Gastroesophageal sphincter (tissue), 4 donors: ENCODE measurements at regions not wholly inside any gene's neighbourhood (a gene's known extent, or its start where the extent isn't known, plus 50 kb on each side); places are given as distances from the start of the nearest gene placed in this dataset.

Experiments
- ATAC-seq: fragments of 150-250 bp; one replicate; pipeline ENCODE4 v1.9.1; 2016; ENCODE audit warnings: mild to moderate bottlenecking, moderate library complexity
- H3K27ac ChIP-seq, 4 donors: fragments of 200-600 bp; sonication (generic) in 3 of 4; 1 replicate in 3 of 4; 2 replicates in 1 of 4; pipeline ENCODE4 v1.5.1; 2016 to 2019
- H3K27me3 ChIP-seq: fragments of 200-600 bp; sonication (generic); one replicate; pipeline ENCODE4 v1.5.1; 2019
- H3K36me3 ChIP-seq, 2 donors: fragments of 200-600 bp; sonication (generic); one replicate each; pipeline ENCODE4 v1.5.1; 2019; ENCODE audit warnings: control low read depth in 1 of 2
- H3K4me1 ChIP-seq, 3 donors: fragments of 200-600 bp; sonication (generic); 1 replicate in 2 of 3; 2 replicates in 1 of 3; pipeline ENCODE4 v1.5.1; 2016 to 2019; ENCODE audit warnings: control low read depth in 2 of 3
- H3K4me3 ChIP-seq, 2 donors: fragments of 200-600 bp; sonication (generic); one replicate each; pipeline ENCODE4 v1.5.1; 2019; ENCODE audit warnings: mild to moderate bottlenecking in 1 of 2, moderate library complexity in 1 of 2
- H3K9me3 ChIP-seq, 3 donors: fragments of 200-600 bp; sonication (generic); one replicate each; pipeline ENCODE4 v1.5.1; 2017 to 2019; ENCODE audit warnings: control low read depth in 2 of 3
- EP300 ChIP-seq: sonication (generic); formaldehyde crosslinking; IDR thresholded peaks from one replicate; pipeline ENCODE4 v1.6.1; 2017; ENCODE audit warnings: antibody characterized with exemption, mild to moderate bottlenecking
- POLR2A ChIP-seq, 2 donors: fragments of 450-650 bp; IDR thresholded peaks; one replicate each; pipeline ENCODE4 v1.6.1; 2017; ENCODE audit warnings: antibody characterized with exemption in 2 of 2, mild to moderate bottlenecking in 2 of 2, moderate library complexity in 1 of 2
- POLR2AphosphoS5 ChIP-seq: sonication (generic); formaldehyde crosslinking; IDR thresholded peaks from one replicate; pipeline ENCODE4 v1.6.1; 2017; ENCODE audit warnings: antibody characterized with exemption
- WGBS, 2 donors: methylation state at CpG; one replicate each; pipeline ENCODE4 v1.1.5; 2018; ENCODE audit warnings: low coverage in 1 of 2; 5-methylcytosine and 5-hydroxymethylcytosine counted together
- TF ChIP-seq, protein P1 (sequence below), 4 experiments: fragments of 200-600 bp in 2 of 4; fragments of 450-650 bp in 2 of 4; sonication (generic) in 1 of 4; IDR thresholded peaks; one replicate each; pipeline ENCODE4 v1.5.1; 2017 to 2019; ENCODE audit warnings: antibody characterized with exemption in 4 of 4, mild to moderate bottlenecking in 2 of 4, moderate library complexity in 2 of 4

DNA sequence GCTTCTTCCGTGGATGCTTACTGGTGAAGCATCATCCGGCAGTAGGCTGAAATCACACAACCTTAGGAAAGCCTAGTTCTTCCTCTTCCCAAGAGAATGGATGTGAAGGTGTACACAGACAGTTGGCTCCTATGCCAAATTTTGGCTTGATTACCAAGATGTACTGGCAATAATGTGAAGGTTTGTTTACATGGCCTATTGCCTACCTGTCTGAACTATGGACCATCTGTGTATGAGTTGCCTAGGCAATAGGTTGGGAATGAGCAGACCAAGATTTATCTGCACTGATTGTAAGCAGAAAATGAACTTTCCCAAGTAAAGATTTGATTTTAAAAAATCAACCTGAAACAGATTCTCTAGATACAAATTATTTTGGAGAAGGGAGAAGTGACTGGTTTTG is 325.9 kb upstream of the SORCS1 start:
- no peaks in the 10 kb centered on the region for H3K9me3 ChIP-seq
- 65 to 88% methylated on average over 2 of the region's 2 CpGs for WGBS, 2 donors
- H3K27me3 ChIP-seq, result no peaks in the 10 kb centered on the region
- H3K27ac ChIP-seq, result no peak overlapping the region
- H3K4me1 ChIP-seq, result no peaks in the 10 kb centered on the region
- no peak overlapping the region for H3K4me3 ChIP-seq
- ATAC-seq, result no peak
- no peaks in the 10 kb centered on the region for H3K36me3 ChIP-seq
- TF ChIP-seq POLR2AphosphoS5 (no peak), POLR2A (IDR thresholded peaks at IDR 0.05) (no peak), EP300 (no peak)
- TF ChIP-seq, protein P1, sequence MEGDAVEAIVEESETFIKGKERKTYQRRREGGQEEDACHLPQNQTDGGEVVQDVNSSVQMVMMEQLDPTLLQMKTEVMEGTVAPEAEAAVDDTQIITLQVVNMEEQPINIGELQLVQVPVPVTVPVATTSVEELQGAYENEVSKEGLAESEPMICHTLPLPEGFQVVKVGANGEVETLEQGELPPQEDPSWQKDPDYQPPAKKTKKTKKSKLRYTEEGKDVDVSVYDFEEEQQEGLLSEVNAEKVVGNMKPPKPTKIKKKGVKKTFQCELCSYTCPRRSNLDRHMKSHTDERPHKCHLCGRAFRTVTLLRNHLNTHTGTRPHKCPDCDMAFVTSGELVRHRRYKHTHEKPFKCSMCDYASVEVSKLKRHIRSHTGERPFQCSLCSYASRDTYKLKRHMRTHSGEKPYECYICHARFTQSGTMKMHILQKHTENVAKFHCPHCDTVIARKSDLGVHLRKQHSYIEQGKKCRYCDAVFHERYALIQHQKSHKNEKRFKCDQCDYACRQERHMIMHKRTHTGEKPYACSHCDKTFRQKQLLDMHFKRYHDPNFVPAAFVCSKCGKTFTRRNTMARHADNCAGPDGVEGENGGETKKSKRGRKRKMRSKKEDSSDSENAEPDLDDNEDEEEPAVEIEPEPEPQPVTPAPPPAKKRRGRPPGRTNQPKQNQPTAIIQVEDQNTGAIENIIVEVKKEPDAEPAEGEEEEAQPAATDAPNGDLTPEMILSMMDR (IDR thresholded peaks at IDR 0.05), result no peak

DNA sequence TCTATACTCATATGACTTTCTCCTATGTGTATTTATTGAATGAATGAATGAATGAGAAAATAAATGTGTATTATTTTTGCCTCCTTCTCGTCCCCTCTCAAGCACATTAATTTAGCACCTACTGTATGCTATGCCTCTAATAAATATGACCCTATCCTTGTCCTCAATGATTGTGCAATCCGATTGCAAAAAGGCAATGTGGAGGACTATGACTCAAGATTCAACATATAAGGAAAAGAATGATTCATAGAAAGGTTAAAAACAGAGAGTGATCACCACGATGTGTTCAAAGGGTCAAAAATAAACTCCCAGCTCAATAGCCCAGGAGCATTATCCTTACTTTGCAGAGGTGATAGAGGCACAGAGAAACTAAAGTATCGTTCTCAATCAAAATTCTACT is 322.8 kb upstream of the SORCS1 start:
- Histone ChIP-seq H3K27ac (no peak overlapping the region), H3K9me3 (no peaks in the 10 kb centered on the region), H3K4me1 (no peaks in the 10 kb centered on the region), H3K36me3 (no peaks in the 10 kb centered on the region), H3K27me3 (no peaks in the 10 kb centered on the region), H3K4me3 (no peak overlapping the region)
- TF ChIP-seq, protein P1 (IDR thresholded peaks at IDR 0.05), result no peak
- TF ChIP-seq EP300 (no peak), POLR2AphosphoS5 (no peak), POLR2A (IDR thresholded peaks at IDR 0.05) (no peak)
- 66% methylated on average over 4 of the region's 4 CpGs for WGBS, 2 donors
- no peak for ATAC-seq

GRCh38 chr10:107485019-107485418 is 320.5 kb upstream of the SORCS1 start:
- Histone ChIP-seq H3K4me3 (no peak overlapping the region), H3K27ac (no peak overlapping the region), H3K9me3 (no peaks in the 10 kb centered on the region), H3K27me3 (no peaks in the 10 kb centered on the region), H3K36me3 (no peaks in the 10 kb centered on the region), H3K4me1 (no peaks in the 10 kb centered on the region)
- ATAC-seq, result no peak
- WGBS, 2 donors, result 39% methylated on average over 2 of the region's 2 CpGs; no CpG with 5 or more reads in 1 of the 2 donors
- TF ChIP-seq POLR2AphosphoS5, result no peak
- TF ChIP-seq, protein P1 (IDR thresholded peaks at IDR 0.05), result no peak
- no peak for TF ChIP-seq EP300
- no peak for TF ChIP-seq POLR2A (IDR thresholded peaks at IDR 0.05)

- TF ChIP-seq EP300 (no peak), POLR2AphosphoS5 (no peak), POLR2A (IDR thresholded peaks at IDR 0.05) (no peak)
- TF ChIP-seq, protein P1 (IDR thresholded peaks at IDR 0.05), result no peak
- H3K4me1 ChIP-seq, result no peaks in the 10 kb centered on the region
- H3K27me3 ChIP-seq, result no peaks in the 10 kb centered on the region
- no peak overlapping the region for H3K27ac ChIP-seq
- ATAC-seq, result no peak
- WGBS, 2 donors, result 58% methylated on average over 5 of the region's 7 CpGs; no CpG with 5 or more reads in 1 of the 2 donors
- H3K9me3 ChIP-seq, result no peaks in the 10 kb centered on the region
- H3K4me3 ChIP-seq, result no peak overlapping the region
- H3K36me3 ChIP-seq, result no peaks in the 10 kb centered on the region
These were observed 317.4 kb upstream of the SORCS1 start for GRCh38 chr10:107481881-107482280.

- no peak for ATAC-seq
- TF ChIP-seq POLR2AphosphoS5 (no peak), EP300 (no peak), POLR2A (IDR thresholded peaks at IDR 0.05) (no peak)
- TF ChIP-seq, protein P1 (IDR thresholded peaks at IDR 0.05), result no peak
- no peak overlapping the region for H3K27ac ChIP-seq
- 53% methylated on average over 6 of the region's 6 CpGs; no CpG with 5 or more reads in 1 of the 2 donors for WGBS, 2 donors
- H3K9me3 ChIP-seq, result no peaks in the 10 kb centered on the region
- no peaks in the 10 kb centered on the region for H3K36me3 ChIP-seq
- H3K4me3 ChIP-seq, result no peak overlapping the region
- H3K4me1 ChIP-seq, result no peaks in the 10 kb centered on the region
- no peaks in the 10 kb centered on the region for H3K27me3 ChIP-seq
These were observed 316.7 kb upstream of the SORCS1 start for GRCh38 chr10:107481224-107481623.
